Effector memory CD4-positive, alpha-beta T cell (primary cell): ENCODE measurements at regions not wholly inside any gene's neighbourhood (a gene's known extent, or its start where the extent isn't known, plus 50 kb on each side); places are given as distances from the start of the nearest gene placed in this dataset.

ENCODE experiments used
- DNase-seq, 3 donors: peaks; one replicate each; pipeline ENCODE4 v3.0.0-alpha.2; 2020
- H3K27ac ChIP-seq: 2 replicates; pipeline ENCODE4 v1.7.0; 2013; ENCODE audit warnings: mild to moderate bottlenecking, low read length, moderate library complexity; ENCODE audit not compliant: insufficient read depth, poor library complexity, severe bottlenecking
- H3K27me3 ChIP-seq: replicated peaks from 2 replicates; pipeline ENCODE4 v1.7.0; 2013; ENCODE audit warnings: mild to moderate bottlenecking, low read length; ENCODE audit not compliant: insufficient read depth, control insufficient read depth, poor library complexity, severe bottlenecking
- H3K36me3 ChIP-seq: 2 replicates; pipeline ENCODE4 v1.7.0; 2013; ENCODE audit warnings: mild to moderate bottlenecking, low read length, moderate library complexity; ENCODE audit not compliant: control insufficient read depth, insufficient read depth
- H3K4me1 ChIP-seq: 2 replicates; pipeline ENCODE4 v1.7.0; 2013; ENCODE audit warnings: low read length, mild to moderate bottlenecking; ENCODE audit not compliant: control insufficient read depth, insufficient read depth, poor library complexity, severe bottlenecking
- H3K4me3 ChIP-seq: 2 replicates; pipeline ENCODE4 v1.7.0; 2013; ENCODE audit warnings: low read length, low read depth, mild to moderate bottlenecking; ENCODE audit not compliant: insufficient read depth, poor library complexity, severe bottlenecking
- H3K9me3 ChIP-seq: 2 replicates; pipeline ENCODE4 v1.7.0; 2013; ENCODE audit warnings: mild to moderate bottlenecking, low read length, moderate library complexity; ENCODE audit not compliant: control insufficient read depth

DNA sequence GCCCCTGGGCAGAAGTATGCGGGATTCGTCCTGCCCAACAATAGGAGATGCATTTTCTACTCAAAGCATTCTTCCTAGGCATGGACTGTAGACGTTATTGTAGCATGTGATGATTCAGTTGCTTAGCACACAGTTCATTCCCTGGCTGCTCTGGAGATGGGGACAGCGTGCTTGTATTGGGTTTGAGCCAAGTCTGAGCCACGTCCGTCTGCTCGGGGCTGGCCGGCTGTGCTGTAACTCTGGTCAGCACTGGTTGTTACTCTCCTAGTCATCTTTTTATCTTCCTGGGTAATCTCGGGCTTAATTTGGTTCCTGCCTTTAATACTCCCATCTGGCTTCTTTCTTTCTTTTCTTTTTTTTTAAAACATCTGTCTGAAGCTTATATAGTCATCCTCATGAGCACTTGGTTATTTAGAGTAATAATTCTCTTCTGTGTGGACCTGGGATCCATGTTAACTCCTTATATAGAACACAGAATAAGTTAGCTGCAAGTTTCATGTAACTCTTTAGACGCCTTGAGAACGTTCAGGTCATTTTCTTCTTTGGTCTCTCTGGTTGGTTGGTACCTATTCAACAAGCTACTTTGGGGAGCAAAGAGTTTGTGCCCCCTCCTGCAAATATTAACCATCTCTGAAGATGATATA, 118.8 kb upstream of the RPS23 start:
- no peaks in the 10 kb centered on the region for H3K4me1 ChIP-seq
- H3K27ac ChIP-seq: no peak overlapping the region
- H3K4me3 ChIP-seq: no peak overlapping the region
- H3K27me3 ChIP-seq: no peaks in the 10 kb centered on the region
- no peaks in the 10 kb centered on the region for H3K9me3 ChIP-seq
- no peak for DNase-seq
- no peaks in the 10 kb centered on the region for H3K36me3 ChIP-seq

DNA sequence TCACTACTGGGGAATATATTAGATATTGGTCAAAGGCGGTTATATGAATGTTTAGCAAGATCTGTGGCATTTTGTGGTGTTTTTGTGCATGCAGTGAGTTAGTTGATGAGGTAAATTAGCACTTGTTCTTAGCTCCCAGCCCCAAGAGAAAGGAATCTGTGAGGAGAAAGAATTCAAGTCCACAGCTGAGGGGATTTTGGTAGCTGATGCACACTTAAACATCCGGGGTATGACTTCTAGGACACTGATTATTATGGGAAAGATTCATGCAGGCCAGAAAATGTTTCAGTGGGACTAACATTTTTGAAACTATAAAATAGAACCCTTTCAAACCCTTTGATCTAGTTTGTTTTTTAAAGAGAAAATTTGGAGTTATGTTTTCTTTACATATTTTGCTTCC, 118.2 kb upstream of the RPS23 start:
- Histone ChIP-seq H3K27me3 (no peaks in the 10 kb centered on the region), H3K9me3 (no peaks in the 10 kb centered on the region), H3K27ac (no peak overlapping the region), H3K36me3 (no peaks in the 10 kb centered on the region), H3K4me1 (no peaks in the 10 kb centered on the region), H3K4me3 (no peak overlapping the region)
- DNase-seq: no peak

- H3K4me1 ChIP-seq: no peaks in the 10 kb centered on the region
- H3K9me3 ChIP-seq: no peaks in the 10 kb centered on the region
- no peak overlapping the region for H3K4me3 ChIP-seq
- H3K27me3 ChIP-seq: no peaks in the 10 kb centered on the region
- no peak overlapping the region for H3K27ac ChIP-seq
- H3K36me3 ChIP-seq: no peaks in the 10 kb centered on the region
- no peak for DNase-seq
Measured at GRCh38 chr5:82393951-82394350, 115.8 kb upstream of the RPS23 start.

- no peak for DNase-seq
- H3K36me3 ChIP-seq: no peaks in the 10 kb centered on the region
- H3K4me1 ChIP-seq: no peaks in the 10 kb centered on the region
- H3K27me3 ChIP-seq: no peaks in the 10 kb centered on the region
- no peak overlapping the region for H3K27ac ChIP-seq
- H3K4me3 ChIP-seq: no peak overlapping the region
- no peaks in the 10 kb centered on the region for H3K9me3 ChIP-seq
Measured at GRCh38 chr5:82390088-82390487, 111.9 kb upstream of the RPS23 start.

DNA sequence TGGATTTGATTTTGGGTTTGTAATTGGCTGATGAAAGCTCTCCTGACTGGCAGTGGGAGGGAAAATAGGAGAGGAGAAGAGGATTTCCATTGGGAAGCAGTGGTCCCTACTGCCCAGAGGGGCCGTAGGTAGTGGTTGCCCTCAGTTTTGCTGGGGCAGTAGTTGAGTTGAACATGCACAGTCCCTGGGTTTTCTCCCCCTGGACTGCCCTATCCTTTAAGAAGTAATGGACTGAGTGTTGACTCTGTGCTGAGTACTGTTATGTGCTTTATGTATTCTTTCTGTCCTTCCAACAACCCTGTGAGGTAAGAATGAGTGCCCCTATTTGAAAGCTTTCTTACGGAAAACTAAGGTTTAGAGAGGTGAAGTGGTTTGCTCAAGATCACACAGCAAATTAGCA, 111.2 kb upstream of the RPS23 start:
- H3K4me3 ChIP-seq: no peak overlapping the region
- H3K27me3 ChIP-seq: no peaks in the 10 kb centered on the region
- H3K36me3 ChIP-seq: no peaks in the 10 kb centered on the region
- H3K9me3 ChIP-seq: no peaks in the 10 kb centered on the region
- DNase-seq: no peak
- H3K4me1 ChIP-seq: no peaks in the 10 kb centered on the region
- no peak overlapping the region for H3K27ac ChIP-seq

DNA sequence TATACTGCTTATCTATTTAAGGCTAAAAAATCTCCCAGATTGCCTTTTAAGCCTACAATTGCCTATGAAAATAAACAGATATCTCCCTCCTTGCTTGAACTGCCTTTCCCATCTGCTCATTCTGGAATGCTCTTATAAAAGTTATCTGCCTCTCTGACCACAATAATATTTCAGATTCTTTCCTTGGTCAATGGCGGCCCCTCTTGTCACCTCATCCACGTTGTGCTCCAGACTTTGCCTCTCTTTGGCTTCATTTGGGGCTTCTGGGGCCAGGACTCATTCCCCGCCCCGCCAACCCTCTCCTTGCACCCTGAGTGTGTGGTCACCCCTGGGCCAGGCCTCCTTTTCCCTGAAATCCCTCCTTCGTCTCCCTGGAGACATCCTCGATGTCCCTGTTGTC, 110.0 kb upstream of the RPS23 start:
- Histone ChIP-seq H3K4me1 (no peaks in the 10 kb centered on the region), H3K9me3 (no peaks in the 10 kb centered on the region), H3K36me3 (no peaks in the 10 kb centered on the region), H3K27ac (no peak overlapping the region), H3K27me3 (no peaks in the 10 kb centered on the region), H3K4me3 (no peak overlapping the region)
- no peak for DNase-seq

- Histone ChIP-seq H3K4me1 (no peaks in the 10 kb centered on the region), H3K36me3 (no peaks in the 10 kb centered on the region), H3K27me3 (no peaks in the 10 kb centered on the region), H3K9me3 (no peaks in the 10 kb centered on the region), H3K27ac (no peak overlapping the region), H3K4me3 (no peak overlapping the region)
- DNase-seq: no peak
Measured at GRCh38 chr5:82387819-82388166, 109.6 kb upstream of the RPS23 start.

GRCh38 chr5:82387001-82387818, 109.1 kb upstream of the RPS23 start:
- Histone ChIP-seq H3K4me3 (no peak overlapping the region), H3K4me1 (no peaks in the 10 kb centered on the region), H3K27ac (no peak overlapping the region), H3K36me3 (no peaks in the 10 kb centered on the region), H3K9me3 (no peaks in the 10 kb centered on the region), H3K27me3 (no peaks in the 10 kb centered on the region)
- DNase-seq: no peak

DNA sequence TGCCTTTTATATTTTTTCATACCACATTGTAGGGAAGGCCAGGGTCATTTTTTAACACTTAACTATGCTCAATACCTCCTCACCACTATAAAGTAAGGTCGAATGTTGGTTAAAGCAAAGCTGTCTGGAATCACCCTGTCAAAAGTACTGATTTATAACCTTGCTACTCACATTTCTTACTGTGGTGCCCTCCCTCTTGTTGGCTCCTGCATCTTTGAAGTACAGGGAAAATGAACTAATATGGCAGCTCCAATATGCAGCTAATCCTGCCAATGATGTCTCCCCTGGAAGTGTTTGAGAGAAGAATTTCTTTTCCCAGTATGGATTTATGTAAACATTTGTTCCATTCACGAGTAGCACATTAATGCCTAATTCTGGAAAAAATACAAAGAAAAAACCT, 108.4 kb upstream of the RPS23 start:
- no peak overlapping the region for H3K4me3 ChIP-seq
- H3K27ac ChIP-seq: no peak overlapping the region
- no peak for DNase-seq
- H3K27me3 ChIP-seq: no peaks in the 10 kb centered on the region
- H3K4me1 ChIP-seq: no peaks in the 10 kb centered on the region
- no peaks in the 10 kb centered on the region for H3K9me3 ChIP-seq
- H3K36me3 ChIP-seq: no peaks in the 10 kb centered on the region

GRCh38 chr5:82384034-82384750, 106.0 kb upstream of the RPS23 start:
- H3K4me1 ChIP-seq: no peaks in the 10 kb centered on the region
- H3K27me3 ChIP-seq: no peaks in the 10 kb centered on the region
- no peaks in the 10 kb centered on the region for H3K9me3 ChIP-seq
- no peak overlapping the region for H3K27ac ChIP-seq
- H3K36me3 ChIP-seq: no peaks in the 10 kb centered on the region
- no peak for DNase-seq
- H3K4me3 ChIP-seq: no peak overlapping the region
